Loucy (cell line): ENCODE measurements at regions not wholly inside any gene's neighbourhood (a gene's known extent, or its start where the extent isn't known, plus 50 kb on each side); places are given as distances from the start of the nearest gene placed in this dataset.

ENCODE experiments used
- H2AFZ ChIP-seq: fragments of 200-600 bp; sonication (generic); 2 replicates; pipeline ENCODE4 v1.6.0; 2016; ENCODE audit warnings: antibody characterized with exemption, mild to moderate bottlenecking, low read length, moderate library complexity
- H3F3A ChIP-seq: fragments of 200-600 bp; 2 replicates; pipeline ENCODE4 v1.6.0; 2016; ENCODE audit warnings: antibody characterized with exemption, low read depth, mild to moderate bottlenecking
- H3K27me3 ChIP-seq: fragments of 200-600 bp; sonication (generic); 2 replicates; pipeline ENCODE4 v1.6.1; 2014; ENCODE audit warnings: low read length, mild to moderate bottlenecking; ENCODE audit not compliant: insufficient read depth, poor library complexity, severe bottlenecking
- H3K36me3 ChIP-seq: fragments of 200-600 bp; sonication (generic); 2 replicates; pipeline ENCODE4 v1.6.1; 2016; ENCODE audit warnings: low read length; ENCODE audit not compliant: insufficient read depth
- H3K4me1 ChIP-seq: fragments of 200-600 bp; sonication (generic); 2 replicates; pipeline ENCODE4 v1.5.1; 2014; ENCODE audit warnings: low read length, mild to moderate bottlenecking; ENCODE audit not compliant: insufficient read depth, poor library complexity, severe bottlenecking
- H3K4me2 ChIP-seq: fragments of 200-600 bp; sonication (generic); 2 replicates; pipeline ENCODE4 v1.6.0; 2014; ENCODE audit warnings: antibody characterized with exemption, low read length, low read depth, mild to moderate bottlenecking; ENCODE audit not compliant: poor library complexity, severe bottlenecking
- H3K4me3 ChIP-seq: fragments of 200-600 bp; sonication (generic); 2 replicates; pipeline ENCODE4 v1.5.1; 2014; ENCODE audit warnings: low read length, mild to moderate bottlenecking, mixed read lengths; ENCODE audit not compliant: poor library complexity, severe bottlenecking
- H3K79me2 ChIP-seq: fragments of 200-600 bp; sonication (generic); 2 replicates; pipeline ENCODE4 v1.6.1; 2014; ENCODE audit warnings: low read length; ENCODE audit not compliant: insufficient read depth
- H3K9ac ChIP-seq: fragments of 200-600 bp; sonication (generic); 2 replicates; pipeline ENCODE4 v1.6.0; 2014; ENCODE audit warnings: mild to moderate bottlenecking, low read depth, low read length, moderate library complexity; ENCODE audit not compliant: poor library complexity, severe bottlenecking
- H3K9me2 ChIP-seq: fragments of 200-600 bp; sonication (generic); replicated peaks from 2 replicates; pipeline ENCODE4 v1.6.1; 2016; ENCODE audit warnings: low read depth, low read length, mixed read lengths
- H3K9me3 ChIP-seq: fragments of 200-600 bp; sonication (generic); 2 replicates; pipeline ENCODE4 v1.6.1; 2014; ENCODE audit warnings: mild to moderate bottlenecking, antibody characterized with exemption, low read length, low read depth; ENCODE audit not compliant: insufficient read depth
- H4K20me1 ChIP-seq: fragments of 200-600 bp; sonication (generic); 2 replicates; pipeline ENCODE4 v1.6.0; 2014; ENCODE audit warnings: antibody characterized with exemption, low read length, mild to moderate bottlenecking; ENCODE audit not compliant: insufficient read depth, poor library complexity, severe bottlenecking
- EZH2phosphoT487 ChIP-seq: fragments of 200-600 bp; IDR thresholded peaks from 2 replicates; pipeline ENCODE4 v1.6.1; 2018; ENCODE audit warnings: antibody characterized with exemption, mild to moderate bottlenecking, moderate library complexity, borderline replicate concordance
- TF ChIP-seq, protein P1 (sequence below): fragments of 200-600 bp; sonication (generic); conservative IDR thresholded peaks from 2 replicates; pipeline ENCODE4 v1.5.1; 2014; ENCODE audit warnings: mild to moderate bottlenecking, antibody characterized with exemption, low read length

DNA sequence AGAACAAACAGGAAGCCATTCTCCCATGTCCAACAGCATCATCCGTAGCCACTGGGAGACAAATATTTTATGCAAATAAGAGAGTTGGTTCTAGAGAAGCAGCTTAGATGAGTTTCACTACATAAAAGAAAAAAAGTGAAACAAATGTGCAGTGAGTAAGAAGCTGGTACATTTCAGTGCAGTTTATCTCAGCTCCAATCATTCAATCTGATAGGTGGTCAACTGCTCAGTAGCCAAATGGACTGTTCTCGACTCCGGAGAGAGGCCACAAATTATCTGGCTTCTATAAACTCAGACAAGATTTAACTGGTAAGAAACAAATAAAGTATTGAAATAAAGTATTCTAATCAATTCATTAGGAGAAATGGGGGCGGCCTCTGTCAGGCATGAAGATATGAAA lies 68.3 kb downstream of the MAF start:
- no peaks in the 10 kb centered on the region for H3K36me3 ChIP-seq
- H3K4me3 ChIP-seq, result no peak overlapping the region
- H3K4me1 ChIP-seq, result peaks cover 5% of the 10 kb centered on the region
- H2AFZ ChIP-seq, result no peak overlapping the region
- no peaks in the 10 kb centered on the region for H3F3A ChIP-seq
- H3K9me3 ChIP-seq, result no peaks in the 10 kb centered on the region
- H3K79me2 ChIP-seq, result no peaks in the 10 kb centered on the region
- H3K27me3 ChIP-seq, result no peaks in the 10 kb centered on the region
- no peaks in the 10 kb centered on the region for H3K9me2 ChIP-seq
- no peak overlapping the region for H3K4me2 ChIP-seq
- H4K20me1 ChIP-seq, result no peaks in the 10 kb centered on the region
- H3K9ac ChIP-seq, result no peak overlapping the region
- TF ChIP-seq, protein P1, sequence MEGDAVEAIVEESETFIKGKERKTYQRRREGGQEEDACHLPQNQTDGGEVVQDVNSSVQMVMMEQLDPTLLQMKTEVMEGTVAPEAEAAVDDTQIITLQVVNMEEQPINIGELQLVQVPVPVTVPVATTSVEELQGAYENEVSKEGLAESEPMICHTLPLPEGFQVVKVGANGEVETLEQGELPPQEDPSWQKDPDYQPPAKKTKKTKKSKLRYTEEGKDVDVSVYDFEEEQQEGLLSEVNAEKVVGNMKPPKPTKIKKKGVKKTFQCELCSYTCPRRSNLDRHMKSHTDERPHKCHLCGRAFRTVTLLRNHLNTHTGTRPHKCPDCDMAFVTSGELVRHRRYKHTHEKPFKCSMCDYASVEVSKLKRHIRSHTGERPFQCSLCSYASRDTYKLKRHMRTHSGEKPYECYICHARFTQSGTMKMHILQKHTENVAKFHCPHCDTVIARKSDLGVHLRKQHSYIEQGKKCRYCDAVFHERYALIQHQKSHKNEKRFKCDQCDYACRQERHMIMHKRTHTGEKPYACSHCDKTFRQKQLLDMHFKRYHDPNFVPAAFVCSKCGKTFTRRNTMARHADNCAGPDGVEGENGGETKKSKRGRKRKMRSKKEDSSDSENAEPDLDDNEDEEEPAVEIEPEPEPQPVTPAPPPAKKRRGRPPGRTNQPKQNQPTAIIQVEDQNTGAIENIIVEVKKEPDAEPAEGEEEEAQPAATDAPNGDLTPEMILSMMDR, result no peak
- no peak for TF ChIP-seq EZH2phosphoT487

- no peaks in the 10 kb centered on the region for H3K79me2 ChIP-seq
- H3K9ac ChIP-seq, result no peak overlapping the region
- no peak overlapping the region for H3K4me2 ChIP-seq
- no peaks in the 10 kb centered on the region for H3K36me3 ChIP-seq
- H2AFZ ChIP-seq, result no peak overlapping the region
- H3K9me3 ChIP-seq, result no peaks in the 10 kb centered on the region
- H4K20me1 ChIP-seq, result no peaks in the 10 kb centered on the region
- TF ChIP-seq, protein P1, result no peak
- no peak for TF ChIP-seq EZH2phosphoT487
- H3K4me3 ChIP-seq, result no peak overlapping the region
- H3F3A ChIP-seq, result no peaks in the 10 kb centered on the region
- no peaks in the 10 kb centered on the region for H3K9me2 ChIP-seq
- H3K4me1 ChIP-seq, result no peaks in the 10 kb centered on the region
- peaks cover 6% of the 10 kb centered on the region for H3K27me3 ChIP-seq
Measured at GRCh38 chr16:79528338-79528737, 72.2 kb downstream of the MAF start.

DNA sequence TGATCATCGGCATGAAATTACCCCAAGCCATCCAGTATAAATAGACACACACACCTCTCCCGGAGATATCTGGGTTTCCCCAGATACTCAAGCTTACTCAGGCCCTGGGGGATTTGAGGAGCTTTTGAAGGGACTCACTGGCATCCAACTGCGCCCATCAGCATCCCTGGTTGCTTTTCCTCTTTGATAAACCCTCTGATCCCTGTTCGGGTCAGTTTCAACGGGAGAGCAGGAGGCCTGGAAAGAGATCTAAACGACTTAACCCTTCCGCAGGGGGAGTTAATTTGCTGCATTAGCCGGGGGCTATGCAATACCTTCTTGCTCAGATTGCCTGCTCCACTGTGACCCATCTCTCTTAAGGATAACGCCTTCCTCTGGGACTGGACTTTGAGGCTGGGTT lies 76.6 kb downstream of the MAF start:
- H3K4me2 ChIP-seq, result no peak overlapping the region
- H2AFZ ChIP-seq, result no peak overlapping the region
- H3K9me2 ChIP-seq, result no peaks in the 10 kb centered on the region
- no peak overlapping the region for H3K4me3 ChIP-seq
- H3K27me3 ChIP-seq, result peaks cover 31% of the 10 kb centered on the region
- H3K4me1 ChIP-seq, result peaks cover 11% of the 10 kb centered on the region
- no peaks in the 10 kb centered on the region for H4K20me1 ChIP-seq
- no peaks in the 10 kb centered on the region for H3K9me3 ChIP-seq
- no peak overlapping the region for H3K9ac ChIP-seq
- TF ChIP-seq, protein P1, result no peak
- no peak for TF ChIP-seq EZH2phosphoT487
- H3K79me2 ChIP-seq, result no peaks in the 10 kb centered on the region
- no peaks in the 10 kb centered on the region for H3F3A ChIP-seq
- no peaks in the 10 kb centered on the region for H3K36me3 ChIP-seq
